Keratinocyte (primary cell): ENCODE measurements at regions not wholly inside any gene's neighbourhood (a gene's known extent, or its start where the extent isn't known, plus 50 kb on each side); places are given as distances from the start of the nearest gene placed in this dataset.

Source experiments
- DNase-seq: peaks from one replicate; pipeline ENCODE4 v3.0.0-alpha.2; 2011; ENCODE audit warnings: low read depth, missing footprints, low spot score
- FAIRE-seq: peaks from 2 replicates; lab custom pipeline; 2011; peaks lifted over from hg19 to GRCh38; lab: Jason Lieb, UNC
- H2AFZ ChIP-seq: 2 replicates; pipeline ENCODE4 v1.6.0; 2012; ENCODE audit warnings: low read length, control low read depth, inconsistent platforms; ENCODE audit not compliant: control insufficient read depth
- H3K27ac ChIP-seq: 2 replicates; pipeline ENCODE4 v1.5.1; 2011; ENCODE audit warnings: low read length; ENCODE audit not compliant: control insufficient read depth, insufficient read depth
- H3K27me3 ChIP-seq: 3 replicates; pipeline ENCODE4 v1.6.0; 2011; ENCODE audit warnings: low read length; ENCODE audit not compliant: control insufficient read depth, insufficient read depth; ENCODE audit errors: extremely low read depth
- H3K36me3 ChIP-seq, 2 experiments: 2 replicates in 1 of 2; 3 replicates in 1 of 2; pipeline ENCODE4 v1.5.1; 2011; ENCODE audit warnings: low read length in 2 of 2, mild to moderate bottlenecking in 1 of 2; ENCODE audit not compliant: control insufficient read depth in 2 of 2, insufficient read depth in 2 of 2; ENCODE audit errors: extremely low read depth in 1 of 2
- H3K4me1 ChIP-seq: 3 replicates; pipeline ENCODE4 v1.5.1; 2011; ENCODE audit warnings: low read length; ENCODE audit not compliant: control insufficient read depth, insufficient read depth; ENCODE audit errors: extremely low read depth
- H3K4me2 ChIP-seq: 3 replicates; pipeline ENCODE4 v1.6.0; 2011; ENCODE audit warnings: low read depth, low read length; ENCODE audit not compliant: control insufficient read depth, insufficient read depth; ENCODE audit errors: extremely low read depth
- H3K4me3 ChIP-seq, 3 experiments: fragments of 200-600 bp in 1 of 3; sonication (generic) in 1 of 3; 2 replicates in 2 of 3; 3 replicates in 1 of 3; pipeline ENCODE4 v1.5.1; 2011 to 2016; ENCODE audit warnings: low read length in 3 of 3, mild to moderate bottlenecking in 3 of 3, control low read depth in 2 of 3, inconsistent platforms in 1 of 3, low read depth in 1 of 3, mixed read lengths in 1 of 3, mixed run types in 1 of 3, moderate library complexity in 1 of 3; ENCODE audit not compliant: control insufficient read depth in 2 of 3, insufficient read depth in 2 of 3; ENCODE audit errors: extremely low read depth in 1 of 3
- H3K79me2 ChIP-seq: 2 replicates; pipeline ENCODE4 v1.6.0; 2012; ENCODE audit warnings: low read length; ENCODE audit not compliant: control insufficient read depth, insufficient read depth
- H3K9ac ChIP-seq: 3 replicates; pipeline ENCODE4 v1.6.0; 2011; ENCODE audit warnings: low read length; ENCODE audit not compliant: control insufficient read depth, insufficient read depth; ENCODE audit errors: extremely low read depth
- H3K9me1 ChIP-seq: 3 replicates; pipeline ENCODE4 v1.6.0; 2011; ENCODE audit warnings: low read length; ENCODE audit not compliant: control insufficient read depth, insufficient read depth; ENCODE audit errors: extremely low read depth
- H3K9me3 ChIP-seq: 2 replicates; pipeline ENCODE4 v1.5.1; 2012; ENCODE audit warnings: low read depth, low read length; ENCODE audit not compliant: control insufficient read depth
- H4K20me1 ChIP-seq: 3 replicates; pipeline ENCODE4 v1.6.0; 2011; ENCODE audit warnings: low read length; ENCODE audit not compliant: control insufficient read depth, insufficient read depth; ENCODE audit errors: extremely low read depth
- CTCF ChIP-seq, 3 experiments: IDR thresholded peaks in 1 of 3; conservative IDR thresholded peaks in 1 of 3; optimal IDR thresholded peaks in 1 of 3; 2 replicates in 2 of 3; 3 replicates in 1 of 3; pipeline versions ENCODE3 to v1.5.1; 2011; ENCODE audit warnings: low read length in 3 of 3, mild to moderate bottlenecking in 3 of 3, moderate library complexity in 2 of 3, control low read depth in 1 of 3, inconsistent platforms in 1 of 3; ENCODE audit not compliant: insufficient read depth in 2 of 3; ENCODE audit errors: extremely low read depth in 1 of 3
- EZH2 ChIP-seq: IDR thresholded peaks from one replicate; pipeline ENCODE4 v1.6.1; 2012; ENCODE audit warnings: inconsistent platforms, mild to moderate bottlenecking, low read length, moderate library complexity
- dilution Hi-C: fragments of 300-500 bp; cut with MboI; formaldehyde crosslinking; loops from one replicate; pipeline ENCODE4 v1.7.0; 2020; ENCODE audit warnings: low sequenced_read_pairs; ENCODE audit not compliant: extremely low pct_ligation_motif_present

GRCh38 chr2:220665108-220665471, 907.0 kb downstream of the EPHA4 start:
- no peak overlapping the region for H2AFZ ChIP-seq

GRCh38 chr2:220669324-220669723, 902.8 kb downstream of the EPHA4 start:
- no peak for TF ChIP-seq CTCF (optimal IDR thresholded peaks at IDR 0.05 in 1 of 3, IDR thresholded peaks at IDR 0.05 in 1 of 3, conservative IDR thresholded peaks at IDR 0.05 in 1 of 3; ENCODE audit: extremely low read depth in 1 of 3, insufficient read depth in 2 of 3, low read length in 3 of 3)
- TF ChIP-seq EZH2 = no peak
- H3K27me3 ChIP-seq = no peaks in the 10 kb centered on the region
- FAIRE-seq = no peak

More at GRCh38 chr2:220665108-220665471, 907.0 kb downstream of the EPHA4 start:
- Histone ChIP-seq H3K27me3 (no peaks in the 10 kb centered on the region), H4K20me1 (no peaks in the 10 kb centered on the region), H3K9me3 (no peaks in the 10 kb centered on the region), H3K9me1 (no peaks in the 10 kb centered on the region), H3K4me3 (no peak overlapping the region), H3K36me3 (no peaks in the 10 kb centered on the region), H3K4me2 (no peak overlapping the region), H3K79me2 (no peaks in the 10 kb centered on the region), H3K27ac (no peak overlapping the region), H3K4me1 (peaks cover 2% of the 10 kb centered on the region), H3K9ac (no peak overlapping the region)
- no peak for TF ChIP-seq CTCF (optimal IDR thresholded peaks at IDR 0.05 in 1 of 3, IDR thresholded peaks at IDR 0.05 in 1 of 3, conservative IDR thresholded peaks at IDR 0.05 in 1 of 3; ENCODE audit: extremely low read depth in 1 of 3, insufficient read depth in 2 of 3, low read length in 3 of 3)
- TF ChIP-seq EZH2 = no peak
- DNase-seq (no peak), FAIRE-seq (no peak)
- dilution Hi-C loops = no loop called here

More at GRCh38 chr2:220669324-220669723, 902.8 kb downstream of the EPHA4 start:
- Histone ChIP-seq H3K4me2 (no peak overlapping the region), H2AFZ (no peak overlapping the region), H4K20me1 (no peaks in the 10 kb centered on the region), H3K36me3 (no peaks in the 10 kb centered on the region), H3K9ac (no peak overlapping the region), H3K4me3 (no peak overlapping the region), H3K9me1 (no peaks in the 10 kb centered on the region), H3K27ac (no peak overlapping the region), H3K4me1 (no peaks in the 10 kb centered on the region), H3K9me3 (no peaks in the 10 kb centered on the region), H3K79me2 (no peaks in the 10 kb centered on the region)
- dilution Hi-C loops = no loop called here
- no peak for DNase-seq
